ENCODE measurements at regions not wholly inside any gene's neighbourhood (a gene's known extent, or its start where the extent isn't known, plus 50 kb on each side); places are given as distances from the start of the nearest gene placed in this dataset.

GRCh38 chr4:3654036-3654807, 112.0 kb upstream of the ADRA2C start:
- H3K27ac ChIP-seq (ENCODE audit: low read depth in 1 of 2, low read length in 2 of 2), result no peak overlapping the region

GRCh38 chr4:3652586-3652985, 113.6 kb upstream of the ADRA2C start:
- POLR2A ChIA-PET, result no interaction called here
- H3K9me3 ChIP-seq (ENCODE audit: control insufficient read depth in 1 of 2, insufficient read depth in 1 of 2, low read length in 2 of 2), result peaks cover 0 to 21% of the 10 kb centered on the region in 2 experiments
- H3K4me1 ChIP-seq (ENCODE audit: insufficient read depth, low read length), result no peaks in the 10 kb centered on the region
- H3K36me3 ChIP-seq (ENCODE audit: insufficient read depth, low read length), result no peaks in the 10 kb centered on the region
- no peak for DNase-seq
- Mint-ChIP-seq H3K9me3 (no peaks in the 10 kb centered on the region), H3K4me3 (no peak overlapping the region), H3K4me1 (ENCODE audit: low read depth) (no peaks in the 10 kb centered on the region), H3K27ac (no peak overlapping the region), H3K36me3 (ENCODE audit: low read depth) (no peaks in the 10 kb centered on the region), H3K27me3 (peaks cover 11% of the 10 kb centered on the region)
- intact Hi-C loops (cut with DNase I, micrococcal nuclease), result no loop called here
- peaks cover 0 to 5% of the 10 kb centered on the region in 2 experiments for H3K27me3 ChIP-seq (ENCODE audit: control insufficient read depth in 1 of 2, insufficient read depth in 2 of 2, low read length in 2 of 2)
- H3K4me3 ChIP-seq (ENCODE audit: low read length), result no peak overlapping the region
- no peak for ATAC-seq (ENCODE audit: poor library complexity)
- CTCF ChIA-PET, result no interaction called here
- H3K27ac ChIP-seq (ENCODE audit: low read depth in 1 of 2, low read length in 2 of 2), result no peak overlapping the region
- no peak for TF ChIP-seq CTCF (IDR thresholded peaks at IDR 0.05)

More at GRCh38 chr4:3654036-3654807, 112.0 kb upstream of the ADRA2C start:
- no peak overlapping the region for H3K4me3 ChIP-seq (ENCODE audit: low read length)
- ATAC-seq (ENCODE audit: poor library complexity) (no peak), DNase-seq (no peak)
- CTCF ChIA-PET, result no interaction called here
- no peaks in the 10 kb centered on the region for H3K4me1 Mint-ChIP-seq (ENCODE audit: low read depth)
- H3K4me3 Mint-ChIP-seq, result no peak overlapping the region
- H3K27me3 ChIP-seq (ENCODE audit: control insufficient read depth in 1 of 2, insufficient read depth in 2 of 2, low read length in 2 of 2), result peaks cover 2 to 5% of the 10 kb centered on the region in 2 experiments
- intact Hi-C loops (cut with DNase I, micrococcal nuclease), result no loop called here
- H3K4me1 ChIP-seq (ENCODE audit: insufficient read depth, low read length), result no peaks in the 10 kb centered on the region
- no peaks in the 10 kb centered on the region for H3K36me3 Mint-ChIP-seq (ENCODE audit: low read depth)
- no peak for TF ChIP-seq CTCF (IDR thresholded peaks at IDR 0.05)
- H3K36me3 ChIP-seq (ENCODE audit: insufficient read depth, low read length), result no peaks in the 10 kb centered on the region
- peaks cover 0 to 21% of the 10 kb centered on the region in 2 experiments for H3K9me3 ChIP-seq (ENCODE audit: control insufficient read depth in 1 of 2, insufficient read depth in 1 of 2, low read length in 2 of 2)
- no peak overlapping the region for H3K27ac Mint-ChIP-seq
- H3K9me3 Mint-ChIP-seq, result no peaks in the 10 kb centered on the region
- POLR2A ChIA-PET, result no interaction called here
- peaks cover 15% of the 10 kb centered on the region for H3K27me3 Mint-ChIP-seq

GRCh38 chr4:3651267-3651845, 114.8 kb upstream of the ADRA2C start:
- DNase-seq (no peak), ATAC-seq (ENCODE audit: poor library complexity) (no peak)
- ChIA-PET POLR2A (no interaction called here), CTCF (no interaction called here)
- H3K9me3 Mint-ChIP-seq, result no peaks in the 10 kb centered on the region
- Histone ChIP-seq H3K36me3 (ENCODE audit: insufficient read depth, low read length) (no peaks in the 10 kb centered on the region), H3K4me3 (ENCODE audit: low read length) (no peak overlapping the region), H3K27ac (ENCODE audit: low read depth in 1 of 2, low read length in 2 of 2) (no peak overlapping the region), H3K9me3 (ENCODE audit: control insufficient read depth in 1 of 2, insufficient read depth in 1 of 2, low read length in 2 of 2) (peaks cover 0 to 21% of the 10 kb centered on the region in 2 experiments), H3K4me1 (ENCODE audit: insufficient read depth, low read length) (no peaks in the 10 kb centered on the region), H3K27me3 (ENCODE audit: control insufficient read depth in 1 of 2, insufficient read depth in 2 of 2, low read length in 2 of 2) (no peaks in the 10 kb centered on the region)
- H3K36me3 Mint-ChIP-seq (ENCODE audit: low read depth), result no peaks in the 10 kb centered on the region
- no peaks in the 10 kb centered on the region for H3K4me1 Mint-ChIP-seq (ENCODE audit: low read depth)
- H3K27me3 Mint-ChIP-seq, result peaks cover 9% of the 10 kb centered on the region
- intact Hi-C loops (cut with DNase I, micrococcal nuclease), result no loop called here
- no peak overlapping the region for H3K4me3 Mint-ChIP-seq
- no peak for TF ChIP-seq CTCF (IDR thresholded peaks at IDR 0.05)
- no peak overlapping the region for H3K27ac Mint-ChIP-seq
